ENCODE measurements at regions not wholly inside any gene's neighbourhood (a gene's known extent, or its start where the extent isn't known, plus 50 kb on each side); places are given as distances from the start of the nearest gene placed in this dataset.

DNA sequence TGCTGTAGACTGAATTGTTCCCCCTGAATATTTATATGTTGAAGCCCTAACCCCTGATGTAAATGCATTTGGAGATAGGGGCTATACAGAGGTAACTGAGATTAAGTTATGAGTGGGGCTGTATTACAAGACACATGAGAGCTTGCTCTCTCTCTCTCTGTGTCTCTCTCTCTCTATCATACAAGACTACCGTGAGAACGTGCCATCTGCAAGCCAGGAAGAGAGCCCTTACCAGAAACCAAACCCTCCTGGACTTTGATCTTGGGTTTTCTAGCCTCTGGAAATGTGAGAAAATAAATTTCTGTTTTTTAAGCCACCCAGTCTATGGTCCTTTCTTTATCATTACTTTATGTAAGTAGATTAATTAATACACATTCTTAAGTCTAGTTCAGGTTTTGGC lies 249.3 kb upstream of the MAN1A1 start:
- Histone ChIP-seq H3K4me1 (peaks cover 0 to 15% (median 0%) of the 10 kb centered on the region in 3 donors), H3K9me3 (no peaks in the 10 kb centered on the region), H3K4me3 (no peak overlapping the region), H3K27ac (peak overlapping the region in 2 of 4 donors; percentile 53 to 73), H3K36me3 (no peaks in the 10 kb centered on the region), H3K27me3 (no peaks in the 10 kb centered on the region)
- WGBS, 2 donors: 40 to 43% methylated on average over 2 of the region's 2 CpGs
- DNase-seq: peak in 4 of 6 donors; percentile 60 to 89 (median 76)
- TF ChIP-seq, protein P1, sequence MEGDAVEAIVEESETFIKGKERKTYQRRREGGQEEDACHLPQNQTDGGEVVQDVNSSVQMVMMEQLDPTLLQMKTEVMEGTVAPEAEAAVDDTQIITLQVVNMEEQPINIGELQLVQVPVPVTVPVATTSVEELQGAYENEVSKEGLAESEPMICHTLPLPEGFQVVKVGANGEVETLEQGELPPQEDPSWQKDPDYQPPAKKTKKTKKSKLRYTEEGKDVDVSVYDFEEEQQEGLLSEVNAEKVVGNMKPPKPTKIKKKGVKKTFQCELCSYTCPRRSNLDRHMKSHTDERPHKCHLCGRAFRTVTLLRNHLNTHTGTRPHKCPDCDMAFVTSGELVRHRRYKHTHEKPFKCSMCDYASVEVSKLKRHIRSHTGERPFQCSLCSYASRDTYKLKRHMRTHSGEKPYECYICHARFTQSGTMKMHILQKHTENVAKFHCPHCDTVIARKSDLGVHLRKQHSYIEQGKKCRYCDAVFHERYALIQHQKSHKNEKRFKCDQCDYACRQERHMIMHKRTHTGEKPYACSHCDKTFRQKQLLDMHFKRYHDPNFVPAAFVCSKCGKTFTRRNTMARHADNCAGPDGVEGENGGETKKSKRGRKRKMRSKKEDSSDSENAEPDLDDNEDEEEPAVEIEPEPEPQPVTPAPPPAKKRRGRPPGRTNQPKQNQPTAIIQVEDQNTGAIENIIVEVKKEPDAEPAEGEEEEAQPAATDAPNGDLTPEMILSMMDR (IDR thresholded peaks at IDR 0.05): no peak
- no peak for FAIRE-seq
- intact Hi-C loops (cut with DNase I): no loop called here
- ATAC-seq: peak; percentile 79 to 93 (median 90)

DNA sequence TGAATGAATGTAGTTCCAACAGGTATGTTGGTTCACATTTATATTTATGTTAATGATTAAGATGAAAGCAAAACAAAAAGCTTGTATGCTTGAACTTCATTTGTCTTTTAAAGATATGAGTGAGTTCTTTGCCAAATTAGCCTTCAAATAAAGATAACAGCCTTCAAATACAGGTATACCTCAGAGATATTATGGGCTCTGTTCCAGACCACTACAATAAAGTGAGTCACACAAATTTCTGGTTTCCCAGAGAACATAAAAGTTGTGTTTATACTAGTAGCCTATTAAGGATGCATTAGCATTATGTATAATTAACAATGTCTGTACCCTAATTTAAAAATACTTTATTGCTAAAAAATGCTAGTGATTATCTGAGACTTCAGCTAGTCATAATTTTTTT lies 245.3 kb upstream of the MAN1A1 start:
- Histone ChIP-seq H3K9me3 (no peaks in the 10 kb centered on the region), H3K27ac (no peak overlapping the region), H3K4me1 (peaks cover 0 to 15% (median 0%) of the 10 kb centered on the region in 3 donors), H3K4me3 (no peak overlapping the region), H3K27me3 (no peaks in the 10 kb centered on the region), H3K36me3 (no peaks in the 10 kb centered on the region)
- FAIRE-seq: no peak
- TF ChIP-seq, protein P1 (IDR thresholded peaks at IDR 0.05): no peak
- peak; percentile 45 to 84 (median 70) for ATAC-seq
- intact Hi-C loops (cut with DNase I): no loop called here
- DNase-seq: no peak

DNA sequence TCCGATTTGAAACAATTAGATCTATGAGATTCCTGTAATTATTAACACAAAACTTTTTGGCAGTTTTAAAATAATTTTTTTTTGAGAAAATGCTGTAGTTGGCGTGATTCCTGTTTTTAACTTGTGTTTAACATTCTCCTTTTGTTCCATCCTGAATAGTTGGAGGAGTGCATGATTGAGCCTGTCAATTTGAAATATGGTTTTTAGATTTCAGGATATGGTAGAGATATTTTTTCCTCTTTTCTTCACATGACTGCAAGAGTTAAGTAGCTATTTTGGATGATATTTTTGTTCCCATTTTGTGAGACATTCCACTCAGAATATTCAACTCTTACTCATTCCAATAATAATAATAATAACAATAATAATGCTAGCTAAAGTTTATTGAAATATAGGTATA lies 241.7 kb upstream of the MAN1A1 start:
- Histone ChIP-seq H3K36me3 (no peaks in the 10 kb centered on the region), H3K4me3 (no peak overlapping the region), H3K9me3 (no peaks in the 10 kb centered on the region), H3K27me3 (no peaks in the 10 kb centered on the region), H3K27ac (no peak overlapping the region), H3K4me1 (peaks cover 0 to 8% (median 0%) of the 10 kb centered on the region in 3 donors)
- TF ChIP-seq, protein P1 (IDR thresholded peaks at IDR 0.05): no peak
- no peak for FAIRE-seq
- ATAC-seq: no peak
- no peak for DNase-seq
- intact Hi-C loops (cut with DNase I): no loop called here
- WGBS, 2 donors: 84 to 95% methylated on average over 2 of the region's 2 CpGs

DNA sequence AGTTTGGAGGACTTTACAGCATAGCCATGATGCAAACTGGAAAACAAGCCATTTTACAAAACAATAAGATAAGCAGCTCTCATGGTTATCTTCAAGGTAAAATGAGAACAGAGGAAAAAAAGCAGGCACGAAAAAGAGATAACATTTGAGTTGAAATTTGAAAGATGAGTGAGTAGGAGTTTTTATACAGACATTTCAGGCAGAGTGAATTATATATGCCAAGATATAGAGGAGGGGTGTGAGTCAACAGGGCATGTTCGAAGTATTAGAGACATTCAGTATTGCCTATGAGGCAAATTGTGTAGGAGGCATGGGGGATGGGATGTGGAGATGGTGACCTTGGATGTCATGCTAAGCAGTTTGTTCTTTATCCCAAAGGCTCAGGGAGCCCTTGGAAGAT lies 240.5 kb upstream of the MAN1A1 start:
- intact Hi-C loops (cut with DNase I): no loop called here
- DNase-seq (no peak), FAIRE-seq (no peak), ATAC-seq (no peak)
- Histone ChIP-seq H3K36me3 (no peaks in the 10 kb centered on the region), H3K27ac (no peak overlapping the region), H3K9me3 (no peaks in the 10 kb centered on the region), H3K27me3 (no peaks in the 10 kb centered on the region), H3K4me1 (peaks cover 0 to 5% (median 0%) of the 10 kb centered on the region in 3 donors), H3K4me3 (no peak overlapping the region)
- 48 to 60% methylated on average over 2 of the region's 2 CpGs for WGBS, 2 donors
- TF ChIP-seq, protein P1 (IDR thresholded peaks at IDR 0.05): no peak

DNA sequence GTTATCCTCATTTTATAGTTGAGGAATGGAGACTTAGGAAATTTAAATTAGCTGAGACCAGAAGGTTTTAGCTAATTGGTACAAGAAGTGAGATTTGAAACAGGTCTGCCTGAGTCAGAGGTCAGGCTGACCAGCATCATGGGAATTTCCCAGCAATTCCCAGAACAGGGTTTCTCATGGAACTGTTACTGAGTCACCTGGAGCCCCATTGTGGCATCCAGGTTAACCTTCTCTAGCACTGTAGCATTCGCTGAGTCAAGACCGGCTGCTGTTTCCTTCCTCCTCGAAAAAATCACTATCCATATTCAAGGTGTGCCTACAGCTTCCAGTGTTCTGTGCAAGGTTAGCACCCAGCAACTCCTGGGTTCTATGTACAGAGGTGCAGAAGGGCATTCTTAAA lies 238.0 kb upstream of the MAN1A1 start:
- peaks cover 0 to 7% (median 0%) of the 10 kb centered on the region in 3 donors for H3K4me1 ChIP-seq
- DNase-seq (peak in 2 of 6 donors; percentile 29 to 39), ATAC-seq (peak in 3 of 4 donors; percentile 58 to 92 (median 80)), FAIRE-seq (no peak)
- no peak overlapping the region for H3K4me3 ChIP-seq
- no peaks in the 10 kb centered on the region for H3K9me3 ChIP-seq
- H3K27ac ChIP-seq: no peak overlapping the region
- intact Hi-C loops (cut with DNase I): no loop called here
- H3K27me3 ChIP-seq: no peaks in the 10 kb centered on the region
- no peaks in the 10 kb centered on the region for H3K36me3 ChIP-seq
- 75 to 80% methylated on average over 3 of the region's 3 CpGs for WGBS, 2 donors
- TF ChIP-seq, protein P1 (IDR thresholded peaks at IDR 0.05): no peak
